ENCODE measurements at regions not wholly inside any gene's neighbourhood (a gene's known extent, or its start where the extent isn't known, plus 50 kb on each side); places are given as distances from the start of the nearest gene placed in this dataset.

GRCh38 chr15:26096581-26096980, 233.5 kb upstream of the ATP10A start:
- TF ChIP-seq CTCF (IDR thresholded peaks at IDR 0.05), result no peak
- ATAC-seq (ENCODE audit: low FRiP score) (no peak), DNase-seq (ENCODE audit: low spot score) (no peak)

GRCh38 chr15:26095710-26096330, 232.7 kb upstream of the ATP10A start:
- no peak for TF ChIP-seq CTCF (IDR thresholded peaks at IDR 0.05)
- DNase-seq (ENCODE audit: low spot score) (no peak), ATAC-seq (ENCODE audit: low FRiP score) (no peak)

GRCh38 chr15:26091184-26091583, 228.1 kb upstream of the ATP10A start:
- DNase-seq (ENCODE audit: low spot score) (no peak), ATAC-seq (ENCODE audit: low FRiP score) (no peak)
- no peak for TF ChIP-seq CTCF (IDR thresholded peaks at IDR 0.05)

- TF ChIP-seq CTCF (IDR thresholded peaks at IDR 0.05), result no peak
- ATAC-seq (ENCODE audit: low FRiP score) (no peak), DNase-seq (ENCODE audit: low spot score) (no peak)
Measured at GRCh38 chr15:26087881-26088280, 224.8 kb upstream of the ATP10A start.

GRCh38 chr15:26087395-26087794, 224.3 kb upstream of the ATP10A start:
- no peak for TF ChIP-seq CTCF (IDR thresholded peaks at IDR 0.05)
- ATAC-seq (ENCODE audit: low FRiP score), result peak; percentile 45

GRCh38 chr15:26084771-26085170, 221.6 kb upstream of the ATP10A start:
- ATAC-seq (ENCODE audit: low FRiP score), result no peak
- DNase-seq (ENCODE audit: low spot score), result no peak
- no peak for TF ChIP-seq CTCF (IDR thresholded peaks at IDR 0.05)

More at GRCh38 chr15:26087395-26087794, 224.3 kb upstream of the ATP10A start:
- no peak for DNase-seq (ENCODE audit: low spot score)

GRCh38 chr15:26083896-26084295, 220.8 kb upstream of the ATP10A start:
- TF ChIP-seq CTCF (IDR thresholded peaks at IDR 0.05), result no peak

More at GRCh38 chr15:26083896-26084295, 220.8 kb upstream of the ATP10A start:
- DNase-seq (ENCODE audit: low spot score), result no peak
- ATAC-seq (ENCODE audit: low FRiP score), result no peak
